Stimulated activated CD4-positive, alpha-beta T cell treated with anti-CD3 and anti-CD28 coated beads, Interleukin-4, amount 100 ng/mL, for 48 hours (primary cell): ENCODE measurements at regions not wholly inside any gene's neighbourhood (a gene's known extent, or its start where the extent isn't known, plus 50 kb on each side); places are given as distances from the start of the nearest gene placed in this dataset.
"Not testable (repeated sequence)": the region's sequence is repeated elsewhere in the genome, so short reads cannot be mapped to it uniquely, and the experiment has no call there.

ENCODE experiments used
- DNase-seq, 2 donors: peaks; one replicate each; pipeline ENCODE4 v3.0.0-alpha.2; 2020; ENCODE audit warnings: low read depth in 2 of 2

GRCh38 chr2:53209679-53210458 is 557.7 kb upstream of the CHAC2 start:
- no peak for DNase-seq

GRCh38 chr2:53208815-53209214 is 558.8 kb upstream of the CHAC2 start:
- DNase-seq, result no peak

- DNase-seq, result not testable (repeated sequence)
Observed at GRCh38 chr2:53206226-53206625, 561.4 kb upstream of the CHAC2 start.

- no peak for DNase-seq
Observed at GRCh38 chr2:53202063-53202462, 565.5 kb upstream of the CHAC2 start.

GRCh38 chr2:53200072-53200471 is 567.5 kb upstream of the CHAC2 start:
- no peak for DNase-seq

- no peak for DNase-seq
Observed at GRCh38 chr2:53188851-53189510, 578.6 kb upstream of the CHAC2 start.

GRCh38 chr2:53183581-53183980 is 584.0 kb upstream of the CHAC2 start:
- no peak for DNase-seq

GRCh38 chr2:53182601-53183000 is 585.0 kb upstream of the CHAC2 start:
- no peak for DNase-seq

GRCh38 chr2:53181759-53182158 is 585.8 kb upstream of the CHAC2 start:
- DNase-seq, result no peak

- no peak for DNase-seq
Observed at GRCh38 chr2:53177327-53177726, 590.3 kb upstream of the CHAC2 start.

GRCh38 chr2:53174539-53174938 is 593.1 kb upstream of the CHAC2 start:
- DNase-seq, result no peak

GRCh38 chr2:53173698-53174455 is 593.7 kb upstream of the CHAC2 start:
- DNase-seq, result no peak

GRCh38 chr2:53173091-53173490 is 594.5 kb upstream of the CHAC2 start:
- no peak for DNase-seq

- DNase-seq, result no peak
Observed at GRCh38 chr2:53170466-53170865, 597.1 kb upstream of the CHAC2 start.

GRCh38 chr2:53167227-53167626 is 600.4 kb upstream of the CHAC2 start:
- no peak for DNase-seq

GRCh38 chr2:53150146-53150545 is 617.5 kb upstream of the CHAC2 start:
- DNase-seq, result no peak

GRCh38 chr2:53148221-53148620 is 619.4 kb upstream of the CHAC2 start:
- DNase-seq, result no peak

- no peak for DNase-seq
Observed at GRCh38 chr2:53131416-53131815, 636.2 kb upstream of the CHAC2 start.

- DNase-seq, result no peak
Observed at GRCh38 chr2:53130441-53130943, 637.1 kb upstream of the CHAC2 start.

GRCh38 chr2:53129851-53130250 is 637.8 kb upstream of the CHAC2 start:
- no peak for DNase-seq

- DNase-seq, result no peak
Observed at GRCh38 chr2:53127061-53127650, 640.4 kb upstream of the CHAC2 start.

GRCh38 chr2:53114991-53115390 is 652.6 kb upstream of the CHAC2 start:
- DNase-seq, result no peak
